NCI-H526 treated with DMSO at 0.1 percent for 48 hours (cell line): ENCODE measurements at regions not wholly inside any gene's neighbourhood (a gene's known extent, or its start where the extent isn't known, plus 50 kb on each side); places are given as distances from the start of the nearest gene placed in this dataset.

ENCODE experiments used
- DNase-seq: peaks from one replicate; lab custom pipeline; 2025; lab: John Stamatoyannopoulos, UW

GRCh38 chr18:77517901-77518300 lies 268.3 kb downstream of the GALR1 start:
- DNase-seq = no peak

- no peak for DNase-seq
Observed at GRCh38 chr18:77520767-77521166, 271.1 kb downstream of the GALR1 start.

GRCh38 chr18:77522051-77522675 lies 272.5 kb downstream of the GALR1 start:
- no peak for DNase-seq

- DNase-seq = no peak
Observed at GRCh38 chr18:77524909-77525308, 275.3 kb downstream of the GALR1 start.

- no peak for DNase-seq
Observed at GRCh38 chr18:77526962-77527361, 277.3 kb downstream of the GALR1 start.

- peak; percentile 8 for DNase-seq
Observed at GRCh38 chr18:77528872-77529271, 279.2 kb downstream of the GALR1 start.

GRCh38 chr18:77529492-77530176 lies 280.0 kb downstream of the GALR1 start:
- no peak for DNase-seq

- no peak for DNase-seq
Observed at GRCh38 chr18:77530732-77531131, 281.1 kb downstream of the GALR1 start.

- DNase-seq = no peak
Observed at GRCh38 chr18:77539860-77540259, 290.2 kb downstream of the GALR1 start.

- no peak for DNase-seq
Observed at GRCh38 chr18:77544792-77545191, 295.1 kb downstream of the GALR1 start.

- DNase-seq = no peak
Observed at GRCh38 chr18:77547757-77548156, 298.1 kb downstream of the GALR1 start.

- no peak for DNase-seq
Observed at GRCh38 chr18:77548790-77549420, 299.3 kb downstream of the GALR1 start.

GRCh38 chr18:77550625-77551024 lies 301.0 kb downstream of the GALR1 start:
- no peak for DNase-seq

GRCh38 chr18:77551055-77551454 lies 301.4 kb downstream of the GALR1 start:
- no peak for DNase-seq

GRCh38 chr18:77552945-77553344 lies 303.3 kb downstream of the GALR1 start:
- no peak for DNase-seq

GRCh38 chr18:77554061-77554460 lies 304.4 kb downstream of the GALR1 start:
- DNase-seq = no peak

GRCh38 chr18:77557046-77557587 lies 307.5 kb downstream of the GALR1 start:
- DNase-seq = no peak

- no peak for DNase-seq
Observed at GRCh38 chr18:77559274-77559910, 309.7 kb downstream of the GALR1 start.

GRCh38 chr18:77560341-77560992 lies 310.8 kb downstream of the GALR1 start:
- DNase-seq = no peak

GRCh38 chr18:77566604-77567003 lies 317.0 kb downstream of the GALR1 start:
- no peak for DNase-seq

GRCh38 chr18:77567205-77567604 lies 317.6 kb downstream of the GALR1 start:
- peak; percentile 84 for DNase-seq

- no peak for DNase-seq
Observed at GRCh38 chr18:77571743-77572142, 322.1 kb downstream of the GALR1 start.
